Renal pelvis (tissue), 1 donor: ENCODE measurements at regions not wholly inside any gene's neighbourhood (a gene's known extent, or its start where the extent isn't known, plus 50 kb on each side); places are given as distances from the start of the nearest gene placed in this dataset.
"Not testable (repeated sequence)": the region's sequence is repeated elsewhere in the genome, so short reads cannot be mapped to it uniquely, and the experiment has no call there.

Experiments
- DNase-seq: peaks from one replicate; pipeline ENCODE4 v3.0.0-alpha.2; 2013

- peak; percentile 29 for DNase-seq
These were observed 1748.4 kb upstream of the CELF4 start for GRCh38 chr18:39313992-39314391.

- no peak for DNase-seq
These were observed 1745.6 kb upstream of the CELF4 start for GRCh38 chr18:39311111-39311712.

GRCh38 chr18:39308931-39309521 lies 1743.4 kb upstream of the CELF4 start:
- DNase-seq, result not testable (repeated sequence)

- no peak for DNase-seq
These were observed 1740.2 kb upstream of the CELF4 start for GRCh38 chr18:39305766-39306165.

- no peak for DNase-seq
These were observed 1736.9 kb upstream of the CELF4 start for GRCh38 chr18:39302481-39302880.

DNA sequence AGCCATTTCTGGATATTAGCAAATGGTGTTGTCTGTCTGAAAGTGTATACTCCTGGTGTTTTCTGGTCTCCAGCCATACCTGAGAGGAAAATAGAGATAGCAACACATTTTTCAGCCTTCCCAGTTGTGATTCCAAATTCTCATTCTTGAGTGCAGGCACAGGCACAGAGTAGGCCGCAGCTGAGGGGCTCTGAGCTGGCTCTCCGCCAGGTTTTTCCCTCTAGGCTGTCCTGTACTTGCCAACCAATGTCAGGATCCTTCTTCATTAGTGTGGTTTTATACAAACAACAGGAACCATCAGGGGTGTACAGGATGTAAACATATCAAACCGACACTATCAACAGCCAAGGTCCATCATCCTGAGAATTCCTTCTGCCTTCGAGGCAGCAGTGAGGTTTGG lies 1733.6 kb upstream of the CELF4 start:
- no peak for DNase-seq

DNA sequence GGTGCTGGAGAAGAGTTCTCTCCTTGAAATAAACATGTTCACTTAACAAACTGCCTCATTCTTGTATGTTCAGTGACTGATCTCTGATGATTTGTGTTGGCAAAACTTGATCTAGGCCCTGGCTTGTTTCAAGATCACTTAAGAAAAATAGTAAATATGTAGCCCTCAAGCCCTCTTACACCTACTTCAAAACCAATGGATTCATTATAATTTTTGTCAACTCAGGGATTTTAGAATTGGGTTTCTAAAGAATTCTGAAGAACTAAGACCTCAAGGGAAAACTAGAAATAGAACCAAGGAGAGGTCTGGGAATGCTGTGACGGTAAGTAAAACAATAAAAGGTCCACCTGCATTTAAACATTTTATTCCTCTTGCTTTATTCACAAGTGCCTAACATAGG lies 1731.6 kb upstream of the CELF4 start:
- no peak for DNase-seq

DNA sequence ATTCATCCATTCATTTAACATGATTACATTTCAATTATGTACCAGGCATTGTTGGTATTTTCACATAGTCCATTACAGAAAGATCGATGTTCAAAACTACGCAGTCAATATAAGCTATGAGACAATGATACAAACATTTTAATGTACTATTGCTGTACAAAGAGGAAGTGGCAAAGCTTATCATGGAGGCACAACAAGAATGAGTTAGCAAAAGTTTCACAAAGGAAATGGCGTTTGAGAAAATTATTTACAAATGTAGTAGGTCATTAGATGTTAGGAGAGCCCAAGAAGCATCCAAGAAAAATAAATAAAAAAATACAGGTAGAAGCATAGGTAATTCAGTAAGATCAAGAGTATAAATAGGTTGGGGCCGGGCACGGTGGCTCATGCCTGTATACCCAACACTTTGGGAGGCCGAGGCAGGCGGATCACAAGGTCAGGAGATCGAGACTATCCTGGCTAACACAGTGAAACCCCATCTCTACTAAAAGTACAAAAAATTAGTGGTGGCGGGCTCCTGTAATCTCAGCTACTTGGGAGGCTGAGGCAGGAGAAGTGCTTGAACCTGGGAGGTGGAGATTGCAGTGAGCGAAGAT lies 1730.8 kb upstream of the CELF4 start:
- no peak for DNase-seq

DNA sequence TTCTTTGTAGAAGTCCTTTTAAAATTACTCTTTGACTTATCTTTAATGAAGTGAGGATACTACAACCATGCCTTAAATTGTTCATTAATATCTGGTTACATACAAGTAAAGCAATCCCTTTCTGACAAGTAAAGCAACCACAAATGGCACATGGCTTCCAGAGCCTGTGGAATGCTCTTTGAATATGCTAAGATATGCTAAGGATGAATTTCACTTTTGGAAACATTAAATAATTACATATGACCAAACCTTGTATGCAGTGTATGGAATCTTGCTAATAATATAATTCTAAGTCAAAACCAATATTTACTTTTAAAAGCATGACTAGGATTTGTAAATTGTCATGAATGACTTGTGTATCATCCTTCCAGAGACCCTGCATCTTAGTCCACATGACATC lies 1711.2 kb upstream of the CELF4 start:
- no peak for DNase-seq

GRCh38 chr18:39274535-39274934 lies 1708.9 kb upstream of the CELF4 start:
- no peak for DNase-seq

DNA sequence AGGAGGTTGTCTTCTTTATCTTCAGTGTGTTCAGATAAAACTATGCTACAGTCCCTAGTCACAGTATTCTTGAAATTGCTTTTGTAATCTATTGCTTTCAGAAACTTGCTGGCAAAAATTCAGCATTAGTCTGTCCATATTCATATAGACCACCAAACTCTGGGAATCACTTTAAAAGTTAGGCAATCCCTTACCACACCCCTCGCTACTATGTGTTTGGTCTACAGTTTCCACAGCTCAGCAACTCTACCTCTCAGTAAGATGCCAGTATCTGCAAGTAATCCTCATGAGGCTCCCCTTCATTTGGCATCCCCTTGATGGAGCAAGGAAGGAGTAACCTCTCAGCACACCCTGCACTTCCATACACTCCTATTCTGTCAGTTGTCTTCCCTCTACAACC lies 1706.6 kb upstream of the CELF4 start:
- no peak for DNase-seq

- DNase-seq, result no peak
These were observed 1706.1 kb upstream of the CELF4 start for GRCh38 chr18:39271654-39272053.

- DNase-seq, result no peak
These were observed 1695.0 kb upstream of the CELF4 start for GRCh38 chr18:39260565-39260964.

DNA sequence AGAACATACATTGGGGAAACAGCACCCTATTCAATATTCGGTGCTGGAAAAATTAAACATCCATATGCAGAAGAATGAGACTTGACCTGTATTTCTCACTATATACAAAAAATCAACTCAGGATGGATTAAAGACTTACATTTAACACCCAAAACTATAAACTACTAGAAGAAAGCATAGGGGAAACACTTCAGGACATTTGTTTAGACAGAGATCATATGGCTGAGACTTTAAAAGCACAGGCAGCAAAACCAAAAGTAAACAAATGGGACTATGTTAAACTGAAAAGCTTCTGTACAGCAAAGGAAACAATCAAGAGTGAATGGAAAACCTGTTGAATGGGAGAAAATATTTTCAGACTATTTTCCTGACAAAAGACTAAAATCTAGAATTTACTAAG lies 1694.1 kb upstream of the CELF4 start:
- DNase-seq, result peak; percentile 5

DNA sequence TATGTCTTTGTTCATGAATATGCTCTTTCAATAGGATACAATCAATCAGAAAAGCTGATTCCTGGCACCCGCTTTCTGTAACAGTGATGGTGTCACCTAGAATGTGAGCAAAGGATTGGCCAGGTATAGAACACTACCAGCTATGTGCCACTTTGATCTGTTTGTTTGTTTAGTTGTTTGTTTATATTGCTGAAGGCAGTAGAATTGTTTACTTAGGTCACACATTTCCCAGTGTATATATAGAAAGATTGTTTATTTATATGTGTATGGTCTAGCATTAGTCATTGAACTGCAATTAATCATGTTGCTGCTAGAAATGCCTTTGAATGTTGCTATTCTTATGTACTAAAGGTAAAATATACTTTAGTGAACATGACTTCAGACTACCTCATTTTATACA lies 1678.6 kb upstream of the CELF4 start:
- no peak for DNase-seq

- no peak for DNase-seq
These were observed 1675.9 kb upstream of the CELF4 start for GRCh38 chr18:39241534-39241933.

DNA sequence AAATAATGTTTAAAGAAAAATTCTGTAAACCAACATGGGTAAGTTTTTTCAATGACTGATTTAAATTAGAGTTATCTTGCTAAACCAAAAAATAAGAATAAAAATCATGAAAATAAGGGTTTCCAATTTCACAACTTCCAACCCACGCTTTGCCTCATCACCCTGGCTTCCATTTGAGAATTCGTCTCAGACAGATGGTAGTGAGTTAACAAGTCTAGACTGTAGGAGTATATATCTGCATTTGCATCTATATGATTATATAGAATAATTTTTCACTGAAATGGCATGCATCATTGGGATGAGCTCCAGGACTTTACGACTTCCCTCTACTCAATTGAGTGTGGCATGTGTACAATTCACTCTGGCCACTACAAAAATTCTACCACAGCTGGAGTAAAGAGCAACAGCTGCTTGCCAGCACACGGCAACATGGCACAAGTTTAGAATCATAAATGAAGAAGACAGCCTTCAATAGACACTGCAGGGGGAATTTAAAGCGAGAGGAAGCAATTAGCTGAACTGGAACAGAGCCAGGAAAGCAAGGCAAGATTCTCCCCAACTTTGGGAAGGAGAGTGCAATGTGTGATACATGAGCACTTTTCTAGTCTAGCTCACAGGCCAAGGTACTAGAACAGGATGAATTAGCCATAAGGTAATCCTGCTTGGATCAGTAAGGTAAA lies 1673.5 kb upstream of the CELF4 start:
- DNase-seq, result no peak

DNA sequence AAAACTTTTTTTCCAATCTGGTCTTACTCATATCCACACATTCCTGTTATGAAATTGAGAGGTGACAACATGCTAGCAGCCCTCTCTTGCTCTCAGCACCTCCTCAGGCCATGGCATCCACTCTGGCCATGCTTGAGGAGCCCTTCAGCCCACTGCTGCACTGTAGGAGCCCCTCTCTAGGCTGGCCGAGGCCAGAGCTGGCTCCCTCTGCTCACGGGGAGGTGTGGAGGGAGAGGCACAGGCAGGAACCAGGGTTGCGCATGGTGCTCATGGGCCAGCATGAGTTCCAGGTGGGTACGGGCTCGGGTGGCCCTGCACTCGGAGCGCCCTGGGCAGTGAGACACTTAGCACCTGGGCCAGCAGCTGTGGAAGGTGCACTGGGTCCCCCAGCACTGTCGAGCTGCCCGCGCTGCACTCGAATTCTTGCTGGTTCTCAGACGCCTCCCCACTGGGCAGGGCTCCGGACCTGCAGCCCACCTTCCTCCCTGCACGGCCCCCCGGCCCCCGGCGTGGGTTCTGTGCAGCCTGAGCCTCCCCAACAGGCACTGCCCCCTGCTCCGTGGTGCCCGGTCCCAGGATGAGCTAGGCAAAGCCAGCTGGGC lies 1669.6 kb upstream of the CELF4 start:
- DNase-seq, result no peak

DNA sequence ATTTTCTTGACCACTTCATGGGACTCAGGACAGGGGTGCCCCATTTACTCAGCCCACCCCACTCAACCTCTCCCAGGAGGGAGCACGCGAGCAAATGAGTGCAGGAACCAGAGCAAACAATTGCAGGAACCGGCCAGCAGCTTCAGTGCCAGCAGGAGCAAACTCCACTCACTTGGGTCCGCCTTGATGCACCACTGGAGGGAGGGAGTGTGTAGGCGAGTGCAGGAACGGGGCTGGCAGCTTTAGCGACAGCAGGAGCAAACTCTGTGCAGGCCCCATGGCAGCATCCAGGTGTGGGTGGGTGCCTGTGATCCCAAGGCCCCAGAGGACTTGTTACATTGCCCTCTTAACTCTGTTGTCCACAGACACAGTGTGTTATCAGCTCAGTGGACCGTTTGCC lies 1667.3 kb upstream of the CELF4 start:
- DNase-seq, result no peak

DNA sequence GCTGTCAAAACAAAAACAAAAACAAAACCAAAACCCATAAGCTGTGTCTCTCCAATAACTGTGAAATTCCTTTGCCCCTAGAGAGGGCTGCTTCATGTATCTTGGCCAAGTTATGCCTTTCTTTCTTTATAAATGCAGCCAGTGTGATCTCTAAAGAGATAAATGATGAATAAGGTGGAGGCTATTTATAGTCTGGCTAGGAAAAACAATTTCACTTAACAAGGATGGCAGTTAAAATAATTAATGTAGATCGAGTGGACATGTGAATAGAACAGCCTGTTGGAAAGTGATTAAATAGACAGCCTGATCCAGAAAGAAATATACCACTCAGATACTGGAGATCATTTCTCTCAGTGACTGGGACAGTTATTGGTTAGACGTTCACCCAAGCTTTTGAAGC lies 1666.9 kb upstream of the CELF4 start:
- peak; percentile 4 for DNase-seq

DNA sequence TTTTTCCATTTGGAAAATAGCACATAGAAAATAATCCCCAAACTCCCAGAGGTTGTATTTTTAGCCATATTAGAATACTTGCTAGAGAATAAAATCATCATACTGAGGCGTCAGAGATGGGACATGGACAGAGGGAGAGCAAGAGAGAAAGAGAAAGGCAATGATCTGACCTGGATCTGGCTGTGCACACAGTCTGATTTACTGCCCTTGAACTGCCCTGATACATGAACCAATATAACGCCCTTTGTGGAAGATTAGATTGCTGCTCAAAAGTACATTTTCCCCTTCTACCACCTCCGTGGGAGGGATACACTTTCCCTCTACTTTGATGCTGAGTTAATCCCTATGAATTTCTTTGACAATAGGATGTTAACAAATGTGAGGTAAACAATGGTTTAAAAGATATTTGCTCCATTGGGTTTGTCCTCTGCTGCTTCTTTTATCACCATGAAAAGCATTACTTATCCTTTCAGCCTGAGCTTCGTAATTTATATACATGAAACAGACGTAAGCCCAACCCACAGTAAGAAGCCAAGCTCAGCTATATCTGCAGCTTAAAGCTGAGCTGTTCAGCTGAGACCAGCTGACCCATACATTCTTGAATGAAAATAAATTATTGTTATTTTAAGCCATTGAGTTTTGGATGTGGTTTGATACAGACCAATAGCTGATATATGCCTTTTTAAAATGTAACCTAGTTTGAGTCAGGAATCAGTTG lies 1664.6 kb upstream of the CELF4 start:
- no peak for DNase-seq

DNA sequence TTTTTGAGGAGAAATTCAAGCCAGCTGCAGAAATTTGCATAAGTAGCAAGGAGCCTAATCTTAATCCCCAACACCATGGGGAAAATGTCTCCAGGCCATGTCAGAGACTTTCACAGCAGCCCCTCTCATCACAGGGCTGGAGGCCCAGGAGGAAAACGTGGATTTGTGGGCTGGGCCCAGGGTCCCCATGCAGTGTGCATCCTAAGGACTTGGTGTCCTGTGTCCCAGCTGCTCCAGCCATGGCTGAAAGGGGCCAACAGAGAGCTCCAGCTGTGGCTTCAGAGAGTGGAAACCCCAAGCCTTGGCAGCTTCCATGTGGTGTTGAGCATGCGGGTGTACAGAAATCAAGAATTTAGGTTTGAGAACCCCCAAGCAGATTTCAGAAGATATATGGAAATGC lies 1662.2 kb upstream of the CELF4 start:
- DNase-seq, result not testable (repeated sequence)
